ENCODE measurements at regions not wholly inside any gene's neighbourhood (a gene's known extent, or its start where the extent isn't known, plus 50 kb on each side); places are given as distances from the start of the nearest gene placed in this dataset.
A peak's percentile ranks its signal among the peaks of the same experiment; 100 is the strongest.
"Not testable (repeated sequence)": the region's sequence is repeated elsewhere in the genome, so short reads cannot be mapped to it uniquely, and the experiment has no call there.

DNA sequence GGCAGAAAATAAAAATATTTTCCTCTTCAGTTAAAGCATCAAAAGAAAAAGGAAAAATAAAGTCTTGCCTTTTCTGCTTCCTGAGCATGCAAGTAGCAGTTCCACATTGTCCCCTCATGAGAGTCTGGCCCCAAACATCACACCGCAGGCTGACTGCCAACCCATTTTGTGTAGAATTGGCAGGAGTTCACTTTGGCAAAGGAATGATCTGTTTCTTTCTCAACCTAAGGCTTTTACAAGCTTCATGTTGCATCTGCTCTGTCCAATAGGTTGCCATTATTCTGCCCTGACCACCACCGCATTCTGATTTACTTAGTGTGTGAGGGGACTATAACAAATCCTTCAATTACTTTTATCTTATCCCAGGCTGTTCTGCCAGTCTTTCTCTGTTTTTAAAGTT lies 249.5 kb downstream of the ISL1 start:
- H3K4me3 ChIP-seq (ENCODE audit: low read depth, low read length): no peak overlapping the region
- in situ Hi-C loops (cut with HindIII; ENCODE audit: low sequenced_read_pairs): no loop called here
- TF ChIP-seq, protein P1, sequence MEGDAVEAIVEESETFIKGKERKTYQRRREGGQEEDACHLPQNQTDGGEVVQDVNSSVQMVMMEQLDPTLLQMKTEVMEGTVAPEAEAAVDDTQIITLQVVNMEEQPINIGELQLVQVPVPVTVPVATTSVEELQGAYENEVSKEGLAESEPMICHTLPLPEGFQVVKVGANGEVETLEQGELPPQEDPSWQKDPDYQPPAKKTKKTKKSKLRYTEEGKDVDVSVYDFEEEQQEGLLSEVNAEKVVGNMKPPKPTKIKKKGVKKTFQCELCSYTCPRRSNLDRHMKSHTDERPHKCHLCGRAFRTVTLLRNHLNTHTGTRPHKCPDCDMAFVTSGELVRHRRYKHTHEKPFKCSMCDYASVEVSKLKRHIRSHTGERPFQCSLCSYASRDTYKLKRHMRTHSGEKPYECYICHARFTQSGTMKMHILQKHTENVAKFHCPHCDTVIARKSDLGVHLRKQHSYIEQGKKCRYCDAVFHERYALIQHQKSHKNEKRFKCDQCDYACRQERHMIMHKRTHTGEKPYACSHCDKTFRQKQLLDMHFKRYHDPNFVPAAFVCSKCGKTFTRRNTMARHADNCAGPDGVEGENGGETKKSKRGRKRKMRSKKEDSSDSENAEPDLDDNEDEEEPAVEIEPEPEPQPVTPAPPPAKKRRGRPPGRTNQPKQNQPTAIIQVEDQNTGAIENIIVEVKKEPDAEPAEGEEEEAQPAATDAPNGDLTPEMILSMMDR (IDR thresholded peaks at IDR 0.05; ENCODE audit: low read depth, low read length, missing control alignments): no peak
- peak; percentile 36 for DNase-seq (ENCODE audit: low read depth)

DNA sequence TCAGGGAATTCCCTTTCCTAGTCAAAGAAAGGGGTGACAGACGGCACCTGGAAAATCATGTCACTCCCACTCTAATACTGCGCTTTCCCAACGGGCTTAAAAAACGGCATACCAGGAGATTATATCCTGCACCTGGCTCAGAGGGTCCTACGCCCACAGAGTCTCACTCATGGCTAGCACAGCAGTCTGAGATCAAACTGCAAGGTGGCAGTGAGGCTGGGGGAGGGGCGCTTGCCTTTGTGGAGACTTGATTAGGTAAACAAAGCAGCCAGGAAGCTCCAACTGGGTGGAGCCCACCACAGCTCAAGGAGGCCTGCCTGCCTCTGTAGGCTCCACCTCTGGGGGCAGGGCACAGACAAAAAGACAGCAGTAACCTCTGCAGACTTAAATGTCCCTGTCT lies 253.7 kb downstream of the ISL1 start:
- DNase-seq (ENCODE audit: low read depth); in situ Hi-C loops (cut with HindIII; ENCODE audit: low sequenced_read_pairs); H3K4me3 ChIP-seq (ENCODE audit: low read depth, low read length): not testable (repeated sequence)

GRCh38 chr5:51644976-51645375 lies 261.7 kb downstream of the ISL1 start:
- DNase-seq (ENCODE audit: low read depth): no peak
- TF ChIP-seq, protein P1 (IDR thresholded peaks at IDR 0.05; ENCODE audit: low read depth, low read length, missing control alignments): no peak
- in situ Hi-C loops (cut with HindIII; ENCODE audit: low sequenced_read_pairs): no loop called here
- H3K4me3 ChIP-seq (ENCODE audit: low read depth, low read length): no peak overlapping the region

- TF ChIP-seq, protein P1 (IDR thresholded peaks at IDR 0.05; ENCODE audit: low read depth, low read length, missing control alignments): no peak
- DNase-seq (ENCODE audit: low read depth): no peak
- H3K4me3 ChIP-seq (ENCODE audit: low read depth, low read length): no peak overlapping the region
- in situ Hi-C loops (cut with HindIII; ENCODE audit: low sequenced_read_pairs): no loop called here
Observed at GRCh38 chr5:51646482-51646881, 263.2 kb downstream of the ISL1 start.

DNA sequence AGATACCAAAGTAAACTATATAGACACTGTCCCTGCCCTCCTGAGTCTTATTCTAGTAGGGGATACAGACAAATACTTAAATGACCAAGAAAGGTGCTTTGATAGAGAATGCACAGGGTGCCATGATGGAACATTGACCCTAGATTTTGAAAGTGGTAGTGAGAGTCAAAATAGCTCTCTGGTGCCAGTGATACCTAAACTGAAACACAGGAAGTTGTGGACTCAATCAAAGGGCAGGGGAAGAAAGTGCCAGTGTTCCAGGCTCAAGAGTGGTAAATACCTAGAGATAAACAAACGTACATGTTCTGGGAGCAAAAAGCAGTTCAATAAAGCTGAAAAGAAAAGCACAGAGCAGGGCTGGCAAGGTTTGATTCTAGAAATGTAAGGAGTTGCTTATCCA lies 267.6 kb downstream of the ISL1 start:
- no peak for DNase-seq (ENCODE audit: low read depth)
- in situ Hi-C loops (cut with HindIII; ENCODE audit: low sequenced_read_pairs): no loop called here

GRCh38 chr5:51651476-51651875 lies 268.2 kb downstream of the ISL1 start:
- TF ChIP-seq, protein P1 (IDR thresholded peaks at IDR 0.05; ENCODE audit: low read depth, low read length, missing control alignments): no peak
- H3K4me3 ChIP-seq (ENCODE audit: low read depth, low read length): no peak overlapping the region
- in situ Hi-C loops (cut with HindIII; ENCODE audit: low sequenced_read_pairs): no loop called here
- no peak for DNase-seq (ENCODE audit: low read depth)

More for the DNA sequence above, 267.6 kb downstream of the ISL1 start:
- TF ChIP-seq, protein P1 (IDR thresholded peaks at IDR 0.05; ENCODE audit: low read depth, low read length, missing control alignments): no peak
- no peak overlapping the region for H3K4me3 ChIP-seq (ENCODE audit: low read depth, low read length)

- TF ChIP-seq, protein P1 (IDR thresholded peaks at IDR 0.05; ENCODE audit: low read depth, low read length, missing control alignments): no peak
- in situ Hi-C loops (cut with HindIII; ENCODE audit: low sequenced_read_pairs): no loop called here
- H3K4me3 ChIP-seq (ENCODE audit: low read depth, low read length): no peak overlapping the region
- DNase-seq (ENCODE audit: low read depth): no peak
Observed at GRCh38 chr5:51651889-51652288, 268.6 kb downstream of the ISL1 start.

All from astrocyte of the cerebellum (primary cell).